Fibroblast of peridontal ligament (primary cell): ENCODE measurements at regions not wholly inside any gene's neighbourhood (a gene's known extent, or its start where the extent isn't known, plus 50 kb on each side); places are given as distances from the start of the nearest gene placed in this dataset.
"Not testable (repeated sequence)": the region's sequence is repeated elsewhere in the genome, so short reads cannot be mapped to it uniquely, and the experiment has no call there.

Experiments
- DNase-seq: peaks from one replicate; pipeline ENCODE4 v3.0.0-alpha.2; 2010; ENCODE audit errors: extremely low read depth

DNA sequence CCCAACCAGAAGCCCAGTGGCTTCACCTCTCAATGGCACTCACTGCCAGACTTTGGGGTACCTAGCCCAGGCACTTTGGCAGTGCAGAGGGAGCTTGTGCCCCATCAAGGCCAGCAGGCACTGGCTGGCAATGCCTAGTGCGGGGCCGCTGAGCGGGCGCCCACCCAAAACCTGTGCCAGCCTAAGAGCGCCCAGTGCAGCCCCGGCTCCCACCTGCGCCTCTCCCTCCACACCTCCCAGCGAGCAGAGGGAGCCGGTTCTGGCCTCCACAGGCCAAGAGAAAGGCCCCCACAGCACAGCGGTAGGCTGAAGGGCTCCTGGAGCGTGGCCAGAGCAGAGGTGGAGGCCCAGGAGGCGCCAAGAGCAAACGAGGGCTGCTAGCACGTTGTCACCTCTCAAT is 930.8 kb downstream of the IPMK start:
- DNase-seq: no peak

- no peak for DNase-seq
Observed at GRCh38 chr10:57336341-57336740, 931.4 kb downstream of the IPMK start.

DNA sequence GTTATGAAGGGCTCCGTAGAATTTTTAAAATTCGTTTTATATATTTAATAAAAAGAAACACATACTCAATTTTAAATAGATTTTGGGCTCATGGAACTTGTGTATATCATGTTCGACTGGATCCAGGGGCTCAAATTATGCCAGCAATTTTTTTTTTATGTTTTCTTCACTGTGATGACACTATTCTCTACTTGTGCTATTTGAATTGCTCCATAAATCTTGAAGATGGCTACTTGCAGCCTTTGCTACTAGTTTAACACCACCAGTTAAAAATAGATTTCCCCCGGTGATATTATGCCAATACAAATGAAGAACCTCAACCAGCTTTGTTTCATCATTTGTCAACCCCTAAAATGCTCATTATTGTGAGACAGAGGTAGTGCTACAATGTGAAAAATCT is 933.2 kb downstream of the IPMK start:
- DNase-seq: no peak

GRCh38 chr10:57333880-57334279 is 933.8 kb downstream of the IPMK start:
- no peak for DNase-seq

DNA sequence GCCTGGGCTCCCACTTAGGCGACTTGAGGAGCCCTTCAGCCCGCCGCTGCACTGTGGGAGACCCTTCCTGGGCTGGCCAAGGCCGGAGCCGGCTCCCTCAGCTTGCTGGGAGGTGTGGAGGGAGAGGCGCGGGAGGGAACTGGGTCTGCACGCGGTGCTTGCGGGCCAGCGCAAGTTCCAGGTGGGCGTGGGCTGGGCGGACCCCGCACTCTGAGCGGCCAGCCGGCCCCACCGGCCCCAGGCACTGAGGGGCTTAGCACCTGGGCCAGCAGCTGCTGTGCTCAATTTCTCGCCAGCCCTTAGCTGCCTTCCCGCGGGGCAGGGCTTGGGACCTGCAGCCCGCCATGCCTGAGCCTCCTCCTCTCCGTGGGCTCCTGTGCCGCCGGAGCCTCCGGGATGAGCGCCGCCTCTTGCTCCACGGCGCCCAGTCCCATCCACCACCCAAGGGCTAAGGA is 946.3 kb downstream of the IPMK start:
- not testable (repeated sequence) for DNase-seq

DNA sequence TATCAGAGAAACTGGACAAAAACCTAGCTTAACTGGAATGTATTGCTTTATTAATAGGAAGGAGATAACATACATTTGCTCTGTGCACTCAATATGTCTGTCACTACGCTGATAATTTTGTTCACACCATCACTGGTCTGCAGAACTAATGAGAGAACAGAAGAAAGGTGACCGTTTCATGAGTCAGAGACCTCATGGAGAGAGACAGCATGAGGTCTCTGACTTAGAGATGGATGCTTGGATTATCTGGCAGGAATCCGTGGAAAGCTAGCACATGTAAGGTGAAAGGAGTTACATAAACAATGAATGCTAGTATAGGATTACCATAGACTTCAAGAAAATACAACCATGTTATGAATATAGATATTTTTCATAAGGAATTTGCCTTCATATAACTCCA is 947.3 kb downstream of the IPMK start:
- no peak for DNase-seq

- DNase-seq: no peak
Observed at GRCh38 chr10:57314046-57314445, 953.0 kb upstream of the ZWINT start.

DNA sequence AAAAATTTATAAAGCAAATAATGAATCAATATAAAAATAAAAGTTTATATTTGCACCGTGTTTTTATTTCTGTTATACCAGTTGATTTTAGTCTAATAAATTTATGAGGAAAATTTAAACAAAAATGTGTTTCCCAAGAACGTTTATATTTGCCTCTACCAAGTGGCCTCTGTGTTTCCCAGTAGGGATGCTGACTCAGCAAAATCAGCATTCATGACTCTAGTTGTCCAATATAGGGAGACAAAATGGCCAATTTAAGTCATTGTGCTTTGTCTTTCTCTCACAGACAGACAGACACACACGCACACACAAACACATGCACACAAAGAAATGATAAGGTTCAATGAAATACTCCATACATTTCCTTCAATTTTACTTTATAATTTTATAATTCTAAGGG is 942.5 kb upstream of the ZWINT start:
- DNase-seq: no peak

- no peak for DNase-seq
Observed at GRCh38 chr10:57300718-57301117, 939.7 kb upstream of the ZWINT start.

DNA sequence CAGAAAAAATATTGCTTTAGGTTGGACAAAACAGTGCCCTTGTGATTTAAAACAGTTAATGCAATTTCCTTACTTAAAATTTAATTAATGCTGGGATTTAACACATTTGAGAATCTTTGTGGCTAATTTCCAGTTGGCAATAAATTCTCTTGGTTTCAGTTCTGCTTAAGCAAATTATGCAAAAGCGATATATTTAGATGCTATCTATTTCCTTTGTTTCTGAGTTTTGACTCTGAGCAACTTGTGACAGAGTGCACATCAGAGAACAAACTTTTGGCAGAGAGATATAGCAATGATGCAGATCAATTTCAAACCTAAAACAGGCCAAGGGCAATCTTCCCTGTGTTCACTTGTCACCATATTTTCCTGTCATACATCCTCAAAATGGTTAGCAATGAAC is 933.6 kb upstream of the ZWINT start:
- no peak for DNase-seq

- no peak for DNase-seq
Observed at GRCh38 chr10:57288754-57289153, 927.7 kb upstream of the ZWINT start.

- DNase-seq: no peak
Observed at GRCh38 chr10:57262892-57263291, 901.8 kb upstream of the ZWINT start.

GRCh38 chr10:57260175-57260574 is 899.1 kb upstream of the ZWINT start:
- DNase-seq: no peak

DNA sequence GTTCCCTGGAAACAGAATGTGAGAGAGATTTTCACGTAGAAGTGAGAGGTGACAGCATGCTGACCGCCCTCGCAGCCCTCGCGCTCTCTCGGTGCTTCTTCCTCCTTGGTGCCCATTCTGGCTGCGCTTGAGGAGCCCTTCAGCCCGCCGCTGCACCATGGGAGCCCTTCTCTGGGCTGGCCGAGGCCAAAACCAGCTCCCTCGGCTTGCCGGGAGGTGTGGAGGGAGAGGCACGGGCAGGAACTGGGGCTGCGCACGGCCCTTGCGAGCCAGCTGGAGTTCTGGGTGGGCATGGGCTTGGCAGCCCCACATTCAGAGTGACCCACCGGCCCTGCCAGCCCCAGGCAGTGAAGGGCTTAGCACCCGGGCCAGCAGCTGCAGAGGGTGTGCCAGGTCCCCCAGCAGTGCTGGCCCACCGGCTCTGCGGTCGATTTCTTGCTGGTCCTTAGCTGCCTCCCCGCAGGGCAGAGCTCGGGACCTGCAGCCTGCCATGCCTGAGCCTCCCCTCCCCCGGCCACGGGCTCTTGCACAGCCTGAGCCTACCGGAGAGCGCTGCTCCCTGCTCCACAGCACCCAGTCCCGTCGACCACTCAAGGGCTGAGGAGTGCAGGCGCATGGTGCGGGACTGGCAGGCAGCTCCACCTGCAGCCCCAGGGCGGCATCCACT is 888.7 kb upstream of the ZWINT start:
- no peak for DNase-seq

DNA sequence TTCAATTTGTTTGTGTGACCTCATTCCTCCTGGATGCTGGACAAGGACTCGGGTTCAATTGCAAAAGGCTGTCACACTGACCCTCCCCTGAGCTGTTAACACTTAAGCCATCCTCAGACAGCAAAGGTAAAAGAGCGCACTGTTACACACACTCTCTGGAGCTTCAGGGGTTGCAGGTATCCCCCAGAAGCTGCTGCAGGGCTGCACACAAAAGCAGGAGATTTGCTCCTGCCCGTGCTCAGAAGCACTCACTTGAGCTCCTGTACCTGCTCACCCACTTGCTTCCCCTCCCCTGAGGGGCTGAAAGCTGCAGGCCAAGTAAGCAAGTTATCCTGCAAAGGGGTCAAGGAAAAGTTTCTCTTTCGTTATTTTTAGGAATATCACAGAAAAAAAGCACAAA is 886.2 kb upstream of the ZWINT start:
- DNase-seq: no peak

GRCh38 chr10:57225920-57226319 is 864.9 kb upstream of the ZWINT start:
- no peak for DNase-seq

- no peak for DNase-seq
Observed at GRCh38 chr10:57224811-57225210, 863.8 kb upstream of the ZWINT start.

DNA sequence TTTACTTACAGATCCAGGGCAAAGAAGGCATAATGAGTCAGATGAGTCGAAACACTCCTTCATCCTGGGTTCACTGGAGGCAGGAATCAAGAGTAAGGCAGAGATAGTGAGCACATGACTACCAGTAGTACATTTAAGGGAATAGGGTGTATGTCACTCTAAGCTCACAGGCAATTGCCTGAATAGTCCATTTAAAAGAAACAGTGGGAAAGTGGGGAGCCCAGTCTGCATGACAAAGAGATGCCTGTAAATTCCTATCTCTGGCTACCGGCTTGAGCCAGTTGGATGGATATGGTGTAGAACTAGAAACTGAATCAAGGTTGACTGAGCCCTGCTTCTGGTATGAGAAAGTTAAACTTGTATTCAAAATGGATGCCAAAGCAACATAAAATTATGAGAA is 861.5 kb upstream of the ZWINT start:
- DNase-seq: no peak

DNA sequence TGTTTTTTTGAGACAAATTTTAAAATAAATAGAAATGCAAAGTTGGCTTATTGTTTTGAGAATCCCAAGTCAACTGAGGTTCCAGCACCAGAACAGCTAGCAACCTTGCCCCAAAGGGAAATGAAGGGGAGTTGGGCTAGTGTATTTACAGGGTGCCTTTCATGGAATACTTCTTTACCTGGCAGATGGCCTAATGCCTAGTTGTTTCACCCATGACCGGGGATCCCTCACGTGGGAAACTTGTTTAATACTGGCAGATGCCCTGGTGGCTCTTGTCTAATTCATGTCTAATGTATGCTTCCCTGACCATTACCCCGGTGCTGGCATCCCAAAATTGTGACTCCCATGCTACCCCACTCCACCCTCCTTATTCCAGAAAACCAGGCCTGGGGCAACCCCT is 861.1 kb upstream of the ZWINT start:
- DNase-seq: no peak

GRCh38 chr10:57221674-57222073 is 860.6 kb upstream of the ZWINT start:
- DNase-seq: no peak

GRCh38 chr10:57218382-57218781 is 857.3 kb upstream of the ZWINT start:
- DNase-seq: no peak

DNA sequence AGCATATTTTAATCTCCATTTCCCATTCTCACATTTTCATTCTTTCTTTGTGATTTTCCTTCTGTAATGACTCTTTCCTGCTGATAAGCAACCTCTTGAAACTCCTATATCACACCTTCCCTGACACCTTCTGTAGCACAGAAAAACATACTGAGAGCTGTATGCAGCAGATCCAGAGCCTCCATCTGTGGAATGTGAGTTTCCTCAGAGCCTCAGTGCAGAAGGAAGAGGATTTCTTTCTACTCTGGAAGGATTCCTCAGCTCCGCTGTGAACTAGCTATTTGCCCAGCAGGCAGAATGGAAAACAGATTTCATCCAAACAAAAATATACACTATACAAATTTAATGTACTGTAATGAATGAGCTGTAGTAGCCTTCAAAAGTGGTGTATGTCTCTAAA is 841.3 kb upstream of the ZWINT start:
- DNase-seq: no peak

- no peak for DNase-seq
Observed at GRCh38 chr10:57188846-57189245, 827.8 kb upstream of the ZWINT start.

- DNase-seq: no peak
Observed at GRCh38 chr10:57186201-57186600, 825.1 kb upstream of the ZWINT start.
